Omental fat pad (tissue), 3 donors: ENCODE measurements at regions not wholly inside any gene's neighbourhood (a gene's known extent, or its start where the extent isn't known, plus 50 kb on each side); places are given as distances from the start of the nearest gene placed in this dataset.

Experiments
- ATAC-seq: fragments of 150-250 bp; one replicate; pipeline ENCODE4 v1.9.1; 2016; ENCODE audit warnings: mild to moderate bottlenecking, moderate library complexity; ENCODE audit not compliant: low FRiP score
- DNase-seq: peaks from one replicate; pipeline ENCODE4 v3.0.0-alpha.2; 2019; ENCODE audit warnings: low spot score
- CTCF ChIP-seq, 3 donors: fragments of 450-650 bp; IDR thresholded peaks; one replicate each; pipeline ENCODE4 v1.5.1; 2016 to 2017; ENCODE audit warnings: antibody characterized with exemption in 3 of 3, mild to moderate bottlenecking in 3 of 3, moderate library complexity in 2 of 3

GRCh38 chr2:8461341-8461740, 220.5 kb upstream of the ID2 start:
- ATAC-seq (no peak), DNase-seq (no peak)
- no peak for TF ChIP-seq CTCF (IDR thresholded peaks at IDR 0.05)

DNA sequence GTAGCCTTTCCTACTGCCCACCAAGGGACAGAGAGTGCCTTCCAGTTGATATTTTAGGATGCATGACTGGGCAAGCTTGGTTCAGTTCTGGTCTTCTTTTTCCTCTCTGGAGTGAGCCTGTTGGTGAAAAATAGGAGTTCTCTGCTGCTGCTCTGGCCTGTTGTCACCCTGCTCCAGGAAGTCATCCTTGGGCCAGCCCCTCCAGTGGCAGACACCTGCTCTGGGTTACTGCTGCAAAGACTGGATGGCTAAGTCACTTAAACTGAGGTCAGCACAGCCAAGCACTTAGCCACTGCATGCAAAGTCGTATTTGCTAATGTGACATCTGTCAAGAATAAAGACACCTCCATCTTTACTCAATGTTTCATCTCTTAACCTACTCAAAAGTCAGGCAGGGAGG, 219.6 kb upstream of the ID2 start:
- no peak for ATAC-seq
- DNase-seq, result no peak
- TF ChIP-seq CTCF (IDR thresholded peaks at IDR 0.05), result no peak

DNA sequence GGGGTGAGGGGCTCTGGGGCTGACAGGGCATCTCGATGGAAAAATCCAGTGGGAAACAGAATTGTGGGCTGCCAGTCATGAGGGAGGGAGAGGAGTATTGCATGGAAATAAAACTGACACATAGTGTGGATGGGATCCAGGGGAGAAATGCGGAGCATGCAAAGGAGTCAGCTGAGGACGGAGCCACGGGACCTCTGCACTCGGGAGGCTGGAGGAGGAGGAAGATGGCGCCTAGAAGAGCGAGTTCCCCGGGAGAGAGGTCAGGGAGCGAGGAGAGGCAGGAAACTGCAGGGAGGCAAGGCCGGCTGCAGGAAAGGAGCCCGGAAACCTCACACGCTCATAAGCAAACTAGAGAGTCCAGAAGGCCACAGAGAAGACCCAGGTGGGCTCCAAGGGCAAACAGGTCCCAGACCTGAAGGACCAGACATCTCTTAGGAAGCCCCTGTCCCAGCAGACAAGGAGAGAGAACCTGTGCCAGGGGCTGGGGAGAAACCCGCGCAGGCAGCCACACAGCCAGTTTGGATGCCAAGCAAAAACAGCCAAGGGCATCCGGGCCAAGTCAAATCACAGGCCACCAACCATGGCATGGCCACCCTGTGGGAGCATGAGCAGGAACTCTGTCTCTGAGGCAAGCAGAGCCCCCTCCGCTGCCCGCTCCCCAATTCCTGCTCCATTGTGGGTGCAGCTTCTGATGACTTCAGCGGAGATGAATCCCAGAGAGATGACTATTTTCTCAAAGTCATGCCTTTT, 218.8 kb upstream of the ID2 start:
- ATAC-seq, result no peak
- TF ChIP-seq CTCF (IDR thresholded peaks at IDR 0.05), result no peak
- no peak for DNase-seq

DNA sequence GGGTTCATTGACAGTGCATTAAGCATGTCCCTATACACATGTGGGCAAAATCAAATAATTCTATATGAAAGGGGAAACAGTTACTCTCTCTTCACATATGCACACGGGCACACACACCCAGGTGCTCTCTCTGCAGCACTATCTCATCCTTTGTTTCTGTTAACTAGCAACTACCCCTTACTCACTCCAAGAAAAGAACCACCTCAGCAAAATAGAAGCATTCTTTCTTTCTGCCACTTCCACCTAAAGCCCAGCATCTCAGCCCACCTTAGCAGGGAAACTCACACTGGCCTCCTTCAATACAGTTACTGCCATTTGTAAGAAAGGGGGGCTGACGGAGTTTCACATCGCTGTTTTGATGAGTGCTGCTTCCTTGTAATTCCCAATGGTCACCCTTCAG, 216.3 kb upstream of the ID2 start:
- ATAC-seq, result no peak
- DNase-seq, result no peak
- no peak for TF ChIP-seq CTCF (IDR thresholded peaks at IDR 0.05)

DNA sequence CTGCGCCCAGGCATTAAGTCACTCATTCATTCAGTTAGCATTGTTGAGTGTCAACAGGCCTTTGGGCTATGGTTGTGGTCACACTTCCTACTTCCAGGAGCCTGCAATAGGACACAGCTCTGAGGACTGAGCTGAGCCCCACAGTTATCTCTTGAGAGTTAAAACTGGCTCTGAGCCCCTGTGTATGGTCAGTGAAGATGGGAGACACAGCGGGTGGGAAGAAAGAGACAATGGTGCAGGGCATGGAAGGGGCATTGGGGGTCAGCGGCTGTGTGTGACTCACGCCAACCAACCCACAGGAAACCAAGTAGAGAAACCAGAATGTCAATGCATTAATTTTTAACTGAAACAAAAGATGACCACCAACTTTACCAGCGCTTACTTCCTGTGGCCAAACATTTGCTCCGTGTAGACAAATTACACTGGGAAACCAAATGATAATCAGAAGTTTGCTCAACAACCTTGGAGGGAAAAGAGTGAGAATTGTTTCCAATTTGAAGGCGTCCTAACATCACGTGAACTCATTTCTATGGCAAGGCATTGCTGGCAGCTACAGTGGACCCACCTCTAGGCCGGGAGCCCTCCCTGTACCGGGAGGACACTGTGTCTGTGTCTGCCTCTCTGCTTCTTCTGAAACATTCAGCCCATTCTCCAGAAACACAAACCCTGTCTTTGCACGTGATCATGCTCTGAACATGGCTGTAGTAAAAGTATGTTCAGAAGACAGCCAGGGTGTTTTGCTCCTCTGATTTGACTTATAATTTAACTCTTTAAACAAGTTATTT, 212.0 kb upstream of the ID2 start:
- ATAC-seq (no peak), DNase-seq (no peak)
- no peak for TF ChIP-seq CTCF (IDR thresholded peaks at IDR 0.05)

DNA sequence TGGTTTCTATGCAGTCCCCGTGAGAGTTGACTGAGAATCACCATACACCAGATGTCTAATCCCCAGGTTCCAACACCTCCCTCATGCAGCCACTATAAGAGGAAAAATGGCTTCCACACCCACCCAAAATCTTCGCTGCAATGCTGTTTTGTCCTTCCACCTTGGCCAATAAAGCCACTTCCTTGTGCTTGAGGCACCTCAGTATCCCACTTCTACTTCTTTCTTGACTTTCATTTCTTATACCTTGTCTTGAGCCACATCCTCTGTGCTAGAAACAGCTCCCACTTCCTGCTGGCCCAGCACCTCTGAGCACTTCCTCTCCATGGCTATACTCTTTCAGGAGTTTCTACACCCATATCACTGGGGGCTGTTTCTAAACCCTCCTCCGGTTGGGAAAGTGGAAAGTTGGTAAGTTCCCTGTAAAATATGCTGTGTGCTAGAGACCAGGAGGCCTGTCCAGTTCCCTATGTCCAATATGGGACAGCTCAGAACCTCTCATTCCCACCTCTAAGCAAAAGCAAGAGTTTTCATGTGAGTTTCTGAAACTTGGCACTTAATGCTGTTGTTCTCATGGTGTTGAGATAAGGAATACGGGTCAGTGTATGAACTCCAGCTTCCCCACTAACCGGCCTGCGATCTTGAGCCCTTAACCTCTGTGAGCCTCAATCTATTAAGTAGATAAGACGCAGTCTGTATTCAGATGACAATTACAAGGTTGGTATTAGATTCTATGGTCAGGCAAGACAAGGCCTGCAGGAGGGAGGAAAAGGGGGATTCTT, 209.1 kb upstream of the ID2 start:
- DNase-seq (no peak), ATAC-seq (no peak)
- no peak for TF ChIP-seq CTCF (IDR thresholded peaks at IDR 0.05)
